Fibroblast of pulmonary artery (primary cell): ENCODE measurements at regions not wholly inside any gene's neighbourhood (a gene's known extent, or its start where the extent isn't known, plus 50 kb on each side); places are given as distances from the start of the nearest gene placed in this dataset.

Experiments used
- DNase-seq: peaks from one replicate; pipeline ENCODE4 v3.0.0-alpha.2; 2010; ENCODE audit warnings: low read depth
- H3K4me3 ChIP-seq: replicated peaks from 2 replicates; pipeline ENCODE4 v1.5.1; 2011; ENCODE audit warnings: low read depth, mild to moderate bottlenecking, control low read depth, low read length, moderate library complexity
- CTCF ChIP-seq: IDR thresholded peaks from 2 replicates; pipeline ENCODE4 v1.5.1; 2011; ENCODE audit warnings: mild to moderate bottlenecking, control low read depth, low read length, inconsistent platforms; ENCODE audit errors: missing control alignments

GRCh38 chr20:56723331-56723730 lies 94.2 kb downstream of the TFAP2C start:
- TF ChIP-seq CTCF = no peak
- DNase-seq = no peak
- no peak overlapping the region for H3K4me3 ChIP-seq

- TF ChIP-seq CTCF = no peak
- H3K4me3 ChIP-seq = no peak overlapping the region
- DNase-seq = no peak
Observed at GRCh38 chr20:56724241-56724757, 95.2 kb downstream of the TFAP2C start.

- no peak for DNase-seq
- H3K4me3 ChIP-seq = no peak overlapping the region
- TF ChIP-seq CTCF = no peak
Observed at GRCh38 chr20:56730003-56730402, 100.9 kb downstream of the TFAP2C start.

- no peak for DNase-seq
- TF ChIP-seq CTCF = no peak
Observed at GRCh38 chr20:56730996-56731395, 101.9 kb downstream of the TFAP2C start.

DNA sequence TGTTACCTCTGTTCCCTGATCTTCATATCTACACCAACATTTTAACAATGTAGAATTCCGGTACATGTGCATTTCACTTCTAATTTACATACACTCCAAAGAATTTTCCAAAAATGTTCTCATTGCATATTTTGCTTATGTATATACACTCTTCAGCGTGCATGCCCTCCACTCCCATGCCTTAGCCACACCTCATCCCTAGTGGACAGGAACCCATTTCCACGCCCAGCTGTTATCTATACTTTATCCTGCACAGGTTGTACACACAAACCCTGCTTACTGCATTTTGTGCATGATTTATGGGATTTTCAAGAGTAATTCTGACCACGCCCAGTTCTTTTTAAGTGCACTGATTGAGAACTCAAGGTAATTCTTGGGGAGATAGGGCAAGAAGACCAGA lies 102.4 kb downstream of the TFAP2C start:
- no peak for DNase-seq
- no peak for TF ChIP-seq CTCF
- no peak overlapping the region for H3K4me3 ChIP-seq

More at GRCh38 chr20:56730996-56731395, 101.9 kb downstream of the TFAP2C start:
- no peak overlapping the region for H3K4me3 ChIP-seq

GRCh38 chr20:56733967-56734366 lies 104.9 kb downstream of the TFAP2C start:
- H3K4me3 ChIP-seq = no peak overlapping the region
- DNase-seq = no peak
- no peak for TF ChIP-seq CTCF

DNA sequence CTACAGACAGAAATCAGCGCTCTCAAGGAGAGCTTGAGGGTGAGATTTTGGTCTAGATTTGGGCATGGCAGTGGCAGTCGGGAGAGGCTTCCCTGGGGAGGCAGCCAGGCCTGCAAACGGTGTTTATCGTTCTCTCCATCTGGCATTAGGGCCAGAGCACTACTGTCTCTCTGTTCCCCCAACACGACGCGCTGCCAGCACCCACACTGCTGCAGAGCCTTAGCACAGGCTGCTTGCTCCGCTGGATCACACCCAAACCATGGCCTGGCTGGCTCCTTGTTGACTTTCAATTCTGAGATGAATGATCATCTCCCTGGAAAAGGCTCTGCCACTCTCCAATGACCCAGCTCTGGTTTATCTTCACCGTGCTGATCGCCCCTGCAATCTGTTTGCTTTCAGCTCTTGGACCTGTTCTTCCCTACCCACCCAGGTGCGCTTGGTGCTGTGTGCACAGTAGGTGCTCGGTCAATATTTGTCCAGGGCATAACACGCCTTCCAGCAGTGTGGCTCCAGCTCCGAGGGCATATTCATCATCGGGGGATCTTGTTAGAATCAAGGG lies 106.1 kb downstream of the TFAP2C start:
- no peak for DNase-seq
- no peak overlapping the region for H3K4me3 ChIP-seq
- no peak for TF ChIP-seq CTCF
